Natural killer cell (primary cell): ENCODE measurements at regions not wholly inside any gene's neighbourhood (a gene's known extent, or its start where the extent isn't known, plus 50 kb on each side); places are given as distances from the start of the nearest gene placed in this dataset.
"Not testable (repeated sequence)": the region's sequence is repeated elsewhere in the genome, so short reads cannot be mapped to it uniquely, and the experiment has no call there.

Experiments
- ATAC-seq, 3 donors: fragments of 150-1000 bp in 2 of 3; fragments of 200-7000 bp in 1 of 3; cut with Tn5 transposase; 1 replicate in 1 of 3; 2 replicates in 2 of 3; pipeline ENCODE4 v1.10.0; 2021; ENCODE audit warnings: mild to moderate bottlenecking in 2 of 3, moderate library complexity in 2 of 3
- DNase-seq, 2 donors: peaks; one replicate each; pipeline versions ENCODE4 v3.0.0 to v3.0.0-alpha.2; 2013 to 2021; ENCODE audit warnings: mixed read lengths in 1 of 2
- H3K27ac ChIP-seq: one replicate; pipeline ENCODE4 v1.5.1; 2013; ENCODE audit warnings: mild to moderate bottlenecking, low read length
- H3K27me3 ChIP-seq: one replicate; pipeline ENCODE4 v1.6.1; 2013; ENCODE audit warnings: low read length; ENCODE audit not compliant: control insufficient read depth, insufficient read depth
- H3K36me3 ChIP-seq: one replicate; pipeline ENCODE4 v1.6.1; 2013; ENCODE audit warnings: low read length; ENCODE audit not compliant: control insufficient read depth, insufficient read depth
- H3K4me1 ChIP-seq: one replicate; pipeline ENCODE4 v1.6.1; 2013; ENCODE audit warnings: low read length; ENCODE audit not compliant: control insufficient read depth, insufficient read depth
- H3K4me3 ChIP-seq: one replicate; pipeline ENCODE4 v1.5.1; 2013; ENCODE audit warnings: low read length
- H3K9me3 ChIP-seq: one replicate; pipeline ENCODE4 v1.6.1; 2013; ENCODE audit warnings: low read length; ENCODE audit not compliant: control insufficient read depth, insufficient read depth
- H3K27ac Mint-ChIP-seq, 2 donors: one replicate each; pipeline ENCODE4 v1.8.0; 2022; ENCODE audit warnings: mild to moderate bottlenecking in 2 of 2, mixed read lengths in 2 of 2, moderate library complexity in 1 of 2
- H3K27me3 Mint-ChIP-seq, 2 donors: one replicate each; pipeline ENCODE4 v1.8.0; 2022; ENCODE audit warnings: low read depth in 2 of 2, mixed read lengths in 2 of 2
- H3K36me3 Mint-ChIP-seq: one replicate; pipeline ENCODE4 v1.8.0; 2022; ENCODE audit warnings: mixed read lengths
- H3K4me1 Mint-ChIP-seq, 2 donors: one replicate each; pipeline ENCODE4 v1.8.0; 2022; ENCODE audit warnings: mixed read lengths in 2 of 2
- H3K4me3 Mint-ChIP-seq: one replicate; pipeline ENCODE4 v1.8.0; 2022; ENCODE audit warnings: mild to moderate bottlenecking, moderate library complexity, mixed read lengths
- H3K9me3 Mint-ChIP-seq, 2 donors: one replicate each; pipeline ENCODE4 v1.8.0; 2022; ENCODE audit warnings: mixed read lengths in 2 of 2
- WGBS: methylation state at CpG from one replicate; pipeline ENCODE4 v1.1.7; 2013; ENCODE audit warnings: missing lambda C conversion rate; ENCODE audit not compliant: insufficient coverage; 5-methylcytosine and 5-hydroxymethylcytosine counted together
- intact Hi-C: fragments of 100-400 bp; cut with micrococcal nuclease; formaldehyde crosslinking; loops from one replicate; pipeline ENCODE4 v1.14.2; 2022
- TF ChIP-seq, protein P1 (sequence below): fragments of 200-600 bp; IDR thresholded peaks from one replicate; pipeline ENCODE4 v1.8.0; 2022; ENCODE audit warnings: antibody characterized with exemption

- Mint-ChIP-seq H3K4me1 (no peaks in the 10 kb centered on the region), H3K36me3 (no peaks in the 10 kb centered on the region), H3K9me3 (no peaks in the 10 kb centered on the region), H3K27me3 (no peaks in the 10 kb centered on the region), H3K4me3 (no peak overlapping the region), H3K27ac (no peak overlapping the region)
- Histone ChIP-seq H3K36me3 (no peaks in the 10 kb centered on the region), H3K9me3 (no peaks in the 10 kb centered on the region), H3K4me1 (no peaks in the 10 kb centered on the region), H3K27me3 (no peaks in the 10 kb centered on the region), H3K4me3 (no peak overlapping the region), H3K27ac (no peak overlapping the region)
- no peak for DNase-seq
- WGBS = 100% methylated on average over 2 of the region's 2 CpGs
- intact Hi-C loops = no loop called here
- ATAC-seq = no peak
- TF ChIP-seq, protein P1, sequence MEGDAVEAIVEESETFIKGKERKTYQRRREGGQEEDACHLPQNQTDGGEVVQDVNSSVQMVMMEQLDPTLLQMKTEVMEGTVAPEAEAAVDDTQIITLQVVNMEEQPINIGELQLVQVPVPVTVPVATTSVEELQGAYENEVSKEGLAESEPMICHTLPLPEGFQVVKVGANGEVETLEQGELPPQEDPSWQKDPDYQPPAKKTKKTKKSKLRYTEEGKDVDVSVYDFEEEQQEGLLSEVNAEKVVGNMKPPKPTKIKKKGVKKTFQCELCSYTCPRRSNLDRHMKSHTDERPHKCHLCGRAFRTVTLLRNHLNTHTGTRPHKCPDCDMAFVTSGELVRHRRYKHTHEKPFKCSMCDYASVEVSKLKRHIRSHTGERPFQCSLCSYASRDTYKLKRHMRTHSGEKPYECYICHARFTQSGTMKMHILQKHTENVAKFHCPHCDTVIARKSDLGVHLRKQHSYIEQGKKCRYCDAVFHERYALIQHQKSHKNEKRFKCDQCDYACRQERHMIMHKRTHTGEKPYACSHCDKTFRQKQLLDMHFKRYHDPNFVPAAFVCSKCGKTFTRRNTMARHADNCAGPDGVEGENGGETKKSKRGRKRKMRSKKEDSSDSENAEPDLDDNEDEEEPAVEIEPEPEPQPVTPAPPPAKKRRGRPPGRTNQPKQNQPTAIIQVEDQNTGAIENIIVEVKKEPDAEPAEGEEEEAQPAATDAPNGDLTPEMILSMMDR = no peak
These were observed 155.5 kb upstream of the PRDX4 start for GRCh38 chrX:23511793-23512192.

DNA sequence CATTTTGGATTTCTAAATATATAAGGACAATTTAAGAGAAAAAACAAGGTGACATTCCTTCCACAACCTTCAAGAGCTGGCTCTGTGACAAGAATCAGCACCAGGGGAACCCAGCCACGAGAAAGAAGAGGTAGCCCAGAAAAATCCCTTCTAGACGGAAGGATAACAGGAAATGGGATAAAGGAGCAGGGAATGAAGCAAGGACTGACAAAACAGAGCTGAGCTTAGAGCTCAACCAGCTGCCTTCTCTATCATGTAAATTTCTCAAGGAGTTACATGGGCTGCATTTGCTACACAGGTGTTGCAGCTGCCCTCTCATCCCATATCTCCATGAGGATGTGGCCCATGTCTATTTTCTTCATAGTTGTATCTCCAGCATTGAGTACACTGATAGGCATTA is 154.2 kb upstream of the PRDX4 start:
- no peaks in the 10 kb centered on the region for H3K36me3 Mint-ChIP-seq
- H3K4me3 Mint-ChIP-seq = no peak overlapping the region
- no peak for DNase-seq
- intact Hi-C loops = no loop called here
- no peak overlapping the region for H3K27ac Mint-ChIP-seq
- no peaks in the 10 kb centered on the region for H3K27me3 ChIP-seq
- no peaks in the 10 kb centered on the region for H3K4me1 ChIP-seq
- WGBS = 52% methylated on average over 2 of the region's 2 CpGs
- no peak overlapping the region for H3K27ac ChIP-seq
- no peak for ATAC-seq
- H3K9me3 ChIP-seq = no peaks in the 10 kb centered on the region
- no peaks in the 10 kb centered on the region for H3K36me3 ChIP-seq
- no peaks in the 10 kb centered on the region for H3K9me3 Mint-ChIP-seq
- no peaks in the 10 kb centered on the region for H3K4me1 Mint-ChIP-seq
- no peak overlapping the region for H3K4me3 ChIP-seq
- no peaks in the 10 kb centered on the region for H3K27me3 Mint-ChIP-seq
- TF ChIP-seq, protein P1 = no peak

- H3K27me3 Mint-ChIP-seq = no peaks in the 10 kb centered on the region
- Histone ChIP-seq H3K27ac (no peak overlapping the region), H3K36me3 (no peaks in the 10 kb centered on the region), H3K9me3 (no peaks in the 10 kb centered on the region), H3K27me3 (no peaks in the 10 kb centered on the region), H3K4me3 (no peak overlapping the region), H3K4me1 (no peaks in the 10 kb centered on the region)
- H3K36me3 Mint-ChIP-seq = no peaks in the 10 kb centered on the region
- ATAC-seq (no peak), DNase-seq (no peak)
- no peaks in the 10 kb centered on the region for H3K4me1 Mint-ChIP-seq
- H3K27ac Mint-ChIP-seq = no peak overlapping the region
- TF ChIP-seq, protein P1 = no peak
- no peak overlapping the region for H3K4me3 Mint-ChIP-seq
- intact Hi-C loops = no loop called here
- WGBS = no CpG with 5 or more reads among the region's 2 CpGs
- peaks cover 0 to 2% of the 10 kb centered on the region in 2 donors for H3K9me3 Mint-ChIP-seq
These were observed 153.2 kb upstream of the PRDX4 start for GRCh38 chrX:23514082-23514481.

- H3K4me3 Mint-ChIP-seq = no peak overlapping the region
- H3K9me3 Mint-ChIP-seq = peaks cover 0 to 2% of the 10 kb centered on the region in 2 donors
- DNase-seq (no peak), ATAC-seq (no peak)
- no peaks in the 10 kb centered on the region for H3K36me3 Mint-ChIP-seq
- no peak overlapping the region for H3K27ac ChIP-seq
- 34% methylated on average over 2 of the region's 2 CpGs for WGBS
- no peaks in the 10 kb centered on the region for H3K27me3 Mint-ChIP-seq
- H3K36me3 ChIP-seq = no peaks in the 10 kb centered on the region
- H3K4me1 Mint-ChIP-seq = no peaks in the 10 kb centered on the region
- no peak overlapping the region for H3K4me3 ChIP-seq
- TF ChIP-seq, protein P1 = no peak
- H3K27ac Mint-ChIP-seq = no peak overlapping the region
- no peaks in the 10 kb centered on the region for H3K27me3 ChIP-seq
- H3K4me1 ChIP-seq = no peaks in the 10 kb centered on the region
- H3K9me3 ChIP-seq = no peaks in the 10 kb centered on the region
- intact Hi-C loops = no loop called here
These were observed 152.3 kb upstream of the PRDX4 start for GRCh38 chrX:23515028-23515427.

GRCh38 chrX:23523026-23523657 is 144.2 kb upstream of the PRDX4 start:
- H3K4me1 ChIP-seq, H3K9me3 ChIP-seq, H3K27ac Mint-ChIP-seq, H3K36me3 ChIP-seq, H3K27ac ChIP-seq, H3K4me3 ChIP-seq, H3K36me3 Mint-ChIP-seq, H3K27me3 ChIP-seq, H3K4me3 Mint-ChIP-seq, H3K4me1 Mint-ChIP-seq, intact Hi-C loops, DNase-seq, ATAC-seq, H3K9me3 Mint-ChIP-seq: not testable (repeated sequence)
- 95% methylated on average over 35 of the region's 37 CpGs for WGBS
- H3K27me3 Mint-ChIP-seq = peaks cover 3 to 10% of the 10 kb centered on the region in 2 donors
